NB4 (cell line): ENCODE measurements at regions not wholly inside any gene's neighbourhood (a gene's known extent, or its start where the extent isn't known, plus 50 kb on each side); places are given as distances from the start of the nearest gene placed in this dataset.
"Not testable (repeated sequence)": the region's sequence is repeated elsewhere in the genome, so short reads cannot be mapped to it uniquely, and the experiment has no call there.

Source experiments
- CTCF ChIP-seq: IDR thresholded peaks from one replicate; pipeline ENCODE4 v1.5.1; 2012; ENCODE audit warnings: low read depth, low read length
- MYC ChIP-seq: IDR thresholded peaks from 2 replicates; pipeline ENCODE4 v1.6.1; 2011; ENCODE audit warnings: low read depth, low read length
- POLR2A ChIP-seq: IDR thresholded peaks from 2 replicates; pipeline ENCODE4 v1.6.1; 2011; ENCODE audit warnings: mild to moderate bottlenecking; ENCODE audit not compliant: insufficient read length; ENCODE audit errors: extremely low read depth

GRCh38 chr22:44558671-44559070, 60.6 kb upstream of the RTL6 start:
- not testable (repeated sequence) for TF ChIP-seq CTCF, POLR2A, MYC
